WTC11 (cell line): ENCODE measurements at regions not wholly inside any gene's neighbourhood (a gene's known extent, or its start where the extent isn't known, plus 50 kb on each side); places are given as distances from the start of the nearest gene placed in this dataset.

Experiments
- ATAC-seq: fragments of 200-7000 bp; cut with Tn5 transposase; 2 replicates; pipeline ENCODE4 v1.10.0; 2021; ENCODE audit warnings: mild to moderate bottlenecking, moderate library complexity
- CTCF ChIA-PET: fragments of 300-600 bp; sonication (Branson Sonifier 250); formaldehyde crosslinking; loops from one replicate; lab custom pipeline; 2021; ENCODE audit warnings: antibody characterized with exemption; lab: Charles Lee
- POLR2A ChIA-PET: fragments of 350-600 bp; sonication (Branson Sonifier 250); formaldehyde crosslinking; loops from one replicate; lab custom pipeline; 2021; ENCODE audit warnings: antibody characterized with exemption; lab: Charles Lee
- DNase-seq: peaks from one replicate; pipeline ENCODE4 v3.0.0; 2021; ENCODE audit warnings: low spot score
- H3K27ac Mint-ChIP-seq: 2 replicates; pipeline ENCODE4 v1.8.0; 2021; ENCODE audit warnings: mixed read lengths
- H3K27me3 Mint-ChIP-seq: 2 replicates; pipeline ENCODE4 v1.8.0; 2021; ENCODE audit warnings: low read depth, mild to moderate bottlenecking, moderate library complexity, mixed read lengths
- H3K36me3 Mint-ChIP-seq: 2 replicates; pipeline ENCODE4 v1.8.0; 2021; ENCODE audit warnings: mixed read lengths
- H3K4me1 Mint-ChIP-seq: 2 replicates; pipeline ENCODE4 v1.8.0; 2022; ENCODE audit warnings: mixed read lengths
- H3K4me3 Mint-ChIP-seq: 2 replicates; pipeline ENCODE4 v1.8.0; 2021; ENCODE audit warnings: mild to moderate bottlenecking, moderate library complexity, mixed read lengths
- H3K9me3 Mint-ChIP-seq: 2 replicates; pipeline ENCODE4 v1.8.0; 2021; ENCODE audit warnings: mixed read lengths
- ATF6 ChIP-seq: sonication (generic); formaldehyde crosslinking; IDR thresholded peaks from 2 replicates; pipeline ENCODE4 v1.8.1; 2023; ENCODE audit warnings: mild to moderate bottlenecking, missing genetic modification reagents
- CBFB ChIP-seq: sonication (generic); formaldehyde crosslinking; IDR thresholded peaks from 2 replicates; pipeline ENCODE4 v1.8.1; 2022; ENCODE audit warnings: mild to moderate bottlenecking, low read depth, missing genetic modification reagents
- ESRRA ChIP-seq: sonication (generic); formaldehyde crosslinking; IDR thresholded peaks from 2 replicates; pipeline ENCODE4 v1.8.1; 2022; ENCODE audit warnings: mild to moderate bottlenecking, missing genetic modification reagents, borderline replicate concordance
- GTF2I ChIP-seq: fragments of 250-450 bp; sonication (Bioruptor Pico); conservative IDR thresholded peaks from 2 replicates; pipeline ENCODE4 v1.4.0; 2021; ENCODE audit warnings: mild to moderate bottlenecking
- HMGA2 ChIP-seq: fragments of 250-450 bp; sonication (Bioruptor Pico); IDR thresholded peaks from 2 replicates; pipeline ENCODE4 v1.4.0; 2021; ENCODE audit warnings: mild to moderate bottlenecking, moderate library complexity
- HMGXB4 ChIP-seq: sonication (generic); formaldehyde crosslinking; IDR thresholded peaks from 2 replicates; pipeline ENCODE4 v1.8.1; 2023; ENCODE audit warnings: mild to moderate bottlenecking, moderate library complexity, missing genetic modification reagents
- JAZF1 ChIP-seq: fragments of 250-450 bp; sonication (Bioruptor Pico); IDR thresholded peaks from 2 replicates; pipeline ENCODE4 v1.9.0; 2021; ENCODE audit warnings: moderate library complexity, mild to moderate bottlenecking, inconsistent platforms
- NFE2L1 ChIP-seq: sonication (generic); formaldehyde crosslinking; IDR thresholded peaks from 2 replicates; pipeline ENCODE4 v1.8.1; 2023; ENCODE audit warnings: missing genetic modification reagents
- OVOL2 ChIP-seq: fragments of 250-450 bp; sonication (Bioruptor Pico); IDR thresholded peaks from 2 replicates; pipeline ENCODE4 v1.9.0; 2021; ENCODE audit warnings: mild to moderate bottlenecking, borderline replicate concordance
- SMAD3 ChIP-seq: sonication (generic); formaldehyde crosslinking; IDR thresholded peaks from 2 replicates; pipeline ENCODE4 v1.8.0; 2022; ENCODE audit warnings: missing genetic modification reagents, mild to moderate bottlenecking, borderline replicate concordance
- SP1 ChIP-seq: sonication (generic); formaldehyde crosslinking; conservative IDR thresholded peaks from 2 replicates; pipeline ENCODE4 v1.8.1; 2022; ENCODE audit warnings: missing genetic modification reagents
- ZNF317 ChIP-seq: sonication (generic); formaldehyde crosslinking; IDR thresholded peaks from 2 replicates; pipeline ENCODE4 v1.8.1; 2023; ENCODE audit warnings: low read depth, mild to moderate bottlenecking, moderate library complexity, missing genetic modification reagents, borderline replicate concordance
- ZNF396 ChIP-seq: fragments of 250-450 bp; sonication (Bioruptor Pico); IDR thresholded peaks from 2 replicates; pipeline ENCODE4 v1.8.0; 2021; ENCODE audit warnings: mild to moderate bottlenecking, moderate library complexity, borderline replicate concordance
- ZNF416 ChIP-seq: fragments of 250-450 bp; sonication (Bioruptor Pico); IDR thresholded peaks from 2 replicates; pipeline ENCODE4 v1.9.0; 2021; ENCODE audit warnings: mild to moderate bottlenecking, inconsistent platforms
- TF ChIP-seq, protein P1 (sequence below): sonication (generic); formaldehyde crosslinking; IDR thresholded peaks from 2 replicates; pipeline ENCODE4 v1.8.1; 2022; ENCODE audit warnings: missing genetic modification reagents, borderline replicate concordance
- TF ChIP-seq, protein P2 (sequence below): fragments of 250-450 bp; sonication (Bioruptor Pico); IDR thresholded peaks from 2 replicates; pipeline ENCODE4 v1.9.0; 2021; ENCODE audit warnings: mild to moderate bottlenecking, borderline replicate concordance
- TF ChIP-seq, protein P3 (sequence below): fragments of 250-450 bp; sonication (Bioruptor Pico); IDR thresholded peaks from 2 replicates; pipeline ENCODE4 v1.9.0; 2021; ENCODE audit warnings: mild to moderate bottlenecking
- TF ChIP-seq, protein P4 (sequence below): sonication (generic); formaldehyde crosslinking; IDR thresholded peaks from 2 replicates; pipeline ENCODE4 v1.8.0; 2023; ENCODE audit warnings: missing genetic modification reagents, mild to moderate bottlenecking, borderline replicate concordance

GRCh38 chr18:45291621-45292615 lies 323.4 kb upstream of the SLC14A2 start:
- Mint-ChIP-seq H3K4me3 (no peak overlapping the region), H3K9me3 (no peaks in the 10 kb centered on the region), H3K27ac (no peak overlapping the region), H3K36me3 (no peaks in the 10 kb centered on the region), H3K27me3 (no peaks in the 10 kb centered on the region; the same call in 1 of the 2 replicates), H3K4me1 (no peaks in the 10 kb centered on the region)
- ChIA-PET POLR2A (no interaction called here), CTCF (no interaction called here)
- TF ChIP-seq NFE2L1 (CRISPR knock-in tag) (no peak), ZNF396 (CRISPR knock-in tag) (no peak)
- ATAC-seq, result no peak
- no peak for DNase-seq

DNA sequence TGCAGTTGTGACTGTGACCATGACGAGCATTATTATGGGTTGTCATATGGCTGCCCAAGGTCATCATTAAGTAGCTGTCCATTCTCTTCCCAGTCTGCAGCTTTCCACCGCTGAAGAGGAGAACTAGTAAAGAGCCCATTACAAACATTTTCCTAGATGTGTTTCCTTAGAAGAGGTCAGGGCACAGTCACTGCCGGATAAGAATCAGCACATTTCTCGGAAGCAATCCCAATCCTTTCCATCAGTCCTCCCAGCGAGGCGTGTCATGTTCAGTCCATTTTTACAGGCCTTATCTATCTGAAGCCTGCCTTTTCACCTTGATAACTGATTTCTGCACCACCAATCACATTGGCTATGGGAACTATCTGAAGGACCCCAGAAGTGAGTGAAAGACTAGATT lies 319.9 kb upstream of the SLC14A2 start:
- Mint-ChIP-seq H3K27me3 (no peaks in the 10 kb centered on the region), H3K4me1 (peaks cover 9% of the 10 kb centered on the region), H3K9me3 (no peaks in the 10 kb centered on the region), H3K27ac (no peak overlapping the region), H3K36me3 (no peaks in the 10 kb centered on the region), H3K4me3 (no peak overlapping the region)
- CTCF ChIA-PET, result interaction anchor here (1.2 kb wide), 1 partner anchor 20 kb away, joined by 3 read pairs; no protein-coding TSS in a partner anchor
- POLR2A ChIA-PET, result no interaction called here
- ATAC-seq, result no peak
- no peak for DNase-seq
- TF ChIP-seq CBFB (CRISPR knock-in tag) (no peak), SMAD3 (CRISPR knock-in tag) (no peak), ATF6 (CRISPR knock-in tag) (no peak), OVOL2 (no peak), JAZF1 (CRISPR knock-in tag) (no peak), HMGXB4 (CRISPR knock-in tag) (no peak), ZNF416 (CRISPR knock-in tag) (no peak), ZNF317 (CRISPR knock-in tag) (no peak), HMGA2 (CRISPR knock-in tag) (no peak), ESRRA (CRISPR knock-in tag) (no peak), SP1 (CRISPR knock-in tag) (no peak), GTF2I (no peak)
- TF ChIP-seq, protein P1, sequence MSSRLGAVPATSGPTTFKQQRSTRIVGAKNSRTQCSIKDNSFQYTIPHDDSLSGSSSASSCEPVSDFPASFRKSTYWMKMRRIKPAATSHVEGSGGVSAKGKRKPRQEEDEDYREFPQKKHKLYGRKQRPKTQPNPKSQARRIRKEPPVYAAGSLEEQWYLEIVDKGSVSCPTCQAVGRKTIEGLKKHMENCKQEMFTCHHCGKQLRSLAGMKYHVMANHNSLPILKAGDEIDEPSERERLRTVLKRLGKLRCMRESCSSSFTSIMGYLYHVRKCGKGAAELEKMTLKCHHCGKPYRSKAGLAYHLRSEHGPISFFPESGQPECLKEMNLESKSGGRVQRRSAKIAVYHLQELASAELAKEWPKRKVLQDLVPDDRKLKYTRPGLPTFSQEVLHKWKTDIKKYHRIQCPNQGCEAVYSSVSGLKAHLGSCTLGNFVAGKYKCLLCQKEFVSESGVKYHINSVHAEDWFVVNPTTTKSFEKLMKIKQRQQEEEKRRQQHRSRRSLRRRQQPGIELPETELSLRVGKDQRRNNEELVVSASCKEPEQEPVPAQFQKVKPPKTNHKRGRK (CRISPR knock-in tag), result no peak
- TF ChIP-seq, protein P2, sequence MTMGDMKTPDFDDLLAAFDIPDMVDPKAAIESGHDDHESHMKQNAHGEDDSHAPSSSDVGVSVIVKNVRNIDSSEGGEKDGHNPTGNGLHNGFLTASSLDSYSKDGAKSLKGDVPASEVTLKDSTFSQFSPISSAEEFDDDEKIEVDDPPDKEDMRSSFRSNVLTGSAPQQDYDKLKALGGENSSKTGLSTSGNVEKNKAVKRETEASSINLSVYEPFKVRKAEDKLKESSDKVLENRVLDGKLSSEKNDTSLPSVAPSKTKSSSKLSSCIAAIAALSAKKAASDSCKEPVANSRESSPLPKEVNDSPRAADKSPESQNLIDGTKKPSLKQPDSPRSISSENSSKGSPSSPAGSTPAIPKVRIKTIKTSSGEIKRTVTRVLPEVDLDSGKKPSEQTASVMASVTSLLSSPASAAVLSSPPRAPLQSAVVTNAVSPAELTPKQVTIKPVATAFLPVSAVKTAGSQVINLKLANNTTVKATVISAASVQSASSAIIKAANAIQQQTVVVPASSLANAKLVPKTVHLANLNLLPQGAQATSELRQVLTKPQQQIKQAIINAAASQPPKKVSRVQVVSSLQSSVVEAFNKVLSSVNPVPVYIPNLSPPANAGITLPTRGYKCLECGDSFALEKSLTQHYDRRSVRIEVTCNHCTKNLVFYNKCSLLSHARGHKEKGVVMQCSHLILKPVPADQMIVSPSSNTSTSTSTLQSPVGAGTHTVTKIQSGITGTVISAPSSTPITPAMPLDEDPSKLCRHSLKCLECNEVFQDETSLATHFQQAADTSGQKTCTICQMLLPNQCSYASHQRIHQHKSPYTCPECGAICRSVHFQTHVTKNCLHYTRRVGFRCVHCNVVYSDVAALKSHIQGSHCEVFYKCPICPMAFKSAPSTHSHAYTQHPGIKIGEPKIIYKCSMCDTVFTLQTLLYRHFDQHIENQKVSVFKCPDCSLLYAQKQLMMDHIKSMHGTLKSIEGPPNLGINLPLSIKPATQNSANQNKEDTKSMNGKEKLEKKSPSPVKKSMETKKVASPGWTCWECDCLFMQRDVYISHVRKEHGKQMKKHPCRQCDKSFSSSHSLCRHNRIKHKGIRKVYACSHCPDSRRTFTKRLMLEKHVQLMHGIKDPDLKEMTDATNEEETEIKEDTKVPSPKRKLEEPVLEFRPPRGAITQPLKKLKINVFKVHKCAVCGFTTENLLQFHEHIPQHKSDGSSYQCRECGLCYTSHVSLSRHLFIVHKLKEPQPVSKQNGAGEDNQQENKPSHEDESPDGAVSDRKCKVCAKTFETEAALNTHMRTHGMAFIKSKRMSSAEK, result no peak
- TF ChIP-seq, protein P3, sequence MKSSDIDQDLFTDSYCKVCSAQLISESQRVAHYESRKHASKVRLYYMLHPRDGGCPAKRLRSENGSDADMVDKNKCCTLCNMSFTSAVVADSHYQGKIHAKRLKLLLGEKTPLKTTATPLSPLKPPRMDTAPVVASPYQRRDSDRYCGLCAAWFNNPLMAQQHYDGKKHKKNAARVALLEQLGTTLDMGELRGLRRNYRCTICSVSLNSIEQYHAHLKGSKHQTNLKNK (CRISPR knock-in tag), result no peak
- TF ChIP-seq, protein P4, sequence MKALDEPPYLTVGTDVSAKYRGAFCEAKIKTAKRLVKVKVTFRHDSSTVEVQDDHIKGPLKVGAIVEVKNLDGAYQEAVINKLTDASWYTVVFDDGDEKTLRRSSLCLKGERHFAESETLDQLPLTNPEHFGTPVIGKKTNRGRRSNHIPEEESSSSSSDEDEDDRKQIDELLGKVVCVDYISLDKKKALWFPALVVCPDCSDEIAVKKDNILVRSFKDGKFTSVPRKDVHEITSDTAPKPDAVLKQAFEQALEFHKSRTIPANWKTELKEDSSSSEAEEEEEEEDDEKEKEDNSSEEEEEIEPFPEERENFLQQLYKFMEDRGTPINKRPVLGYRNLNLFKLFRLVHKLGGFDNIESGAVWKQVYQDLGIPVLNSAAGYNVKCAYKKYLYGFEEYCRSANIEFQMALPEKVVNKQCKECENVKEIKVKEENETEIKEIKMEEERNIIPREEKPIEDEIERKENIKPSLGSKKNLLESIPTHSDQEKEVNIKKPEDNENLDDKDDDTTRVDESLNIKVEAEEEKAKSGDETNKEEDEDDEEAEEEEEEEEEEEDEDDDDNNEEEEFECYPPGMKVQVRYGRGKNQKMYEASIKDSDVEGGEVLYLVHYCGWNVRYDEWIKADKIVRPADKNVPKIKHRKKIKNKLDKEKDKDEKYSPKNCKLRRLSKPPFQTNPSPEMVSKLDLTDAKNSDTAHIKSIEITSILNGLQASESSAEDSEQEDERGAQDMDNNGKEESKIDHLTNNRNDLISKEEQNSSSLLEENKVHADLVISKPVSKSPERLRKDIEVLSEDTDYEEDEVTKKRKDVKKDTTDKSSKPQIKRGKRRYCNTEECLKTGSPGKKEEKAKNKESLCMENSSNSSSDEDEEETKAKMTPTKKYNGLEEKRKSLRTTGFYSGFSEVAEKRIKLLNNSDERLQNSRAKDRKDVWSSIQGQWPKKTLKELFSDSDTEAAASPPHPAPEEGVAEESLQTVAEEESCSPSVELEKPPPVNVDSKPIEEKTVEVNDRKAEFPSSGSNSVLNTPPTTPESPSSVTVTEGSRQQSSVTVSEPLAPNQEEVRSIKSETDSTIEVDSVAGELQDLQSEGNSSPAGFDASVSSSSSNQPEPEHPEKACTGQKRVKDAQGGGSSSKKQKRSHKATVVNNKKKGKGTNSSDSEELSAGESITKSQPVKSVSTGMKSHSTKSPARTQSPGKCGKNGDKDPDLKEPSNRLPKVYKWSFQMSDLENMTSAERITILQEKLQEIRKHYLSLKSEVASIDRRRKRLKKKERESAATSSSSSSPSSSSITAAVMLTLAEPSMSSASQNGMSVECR, result no peak
